Thyroid gland (tissue), 4 donors: ENCODE measurements at regions not wholly inside any gene's neighbourhood (a gene's known extent, or its start where the extent isn't known, plus 50 kb on each side); places are given as distances from the start of the nearest gene placed in this dataset.

Experiments used
- DNase-seq, 2 donors: peaks; one replicate each; pipeline ENCODE4 v3.0.0-alpha.2; 2019
- H3K27ac ChIP-seq, 3 donors: fragments of 200-600 bp; sonication (generic); 1 replicate in 2 of 3; 2 replicates in 1 of 3; pipeline ENCODE4 v1.5.1; 2016 to 2019; ENCODE audit warnings: mild to moderate bottlenecking in 1 of 3, moderate library complexity in 1 of 3
- H3K27me3 ChIP-seq: fragments of 200-600 bp; sonication (generic); one replicate; pipeline ENCODE4 v1.5.1; 2019
- H3K36me3 ChIP-seq, 2 donors: fragments of 200-600 bp; sonication (generic); one replicate each; pipeline ENCODE4 v1.5.1; 2016 to 2019
- H3K4me1 ChIP-seq, 2 donors: fragments of 200-600 bp; sonication (generic); one replicate each; pipeline ENCODE4 v1.5.1; 2017 to 2019
- H3K4me3 ChIP-seq, 3 donors: fragments of 200-600 bp; sonication (generic); replicated peaks in 1 of 3; 1 replicate in 2 of 3; 2 replicates in 1 of 3; pipeline ENCODE4 v1.5.1; 2016; ENCODE audit warnings: mild to moderate bottlenecking in 1 of 3
- H3K9me3 ChIP-seq: fragments of 200-600 bp; sonication (generic); one replicate; pipeline ENCODE4 v1.5.1; 2017
- POLR2A ChIP-seq, 2 donors: fragments of 450-650 bp; IDR thresholded peaks; one replicate each; pipeline ENCODE4 v1.6.1; 2017; ENCODE audit warnings: antibody characterized with exemption in 2 of 2, mild to moderate bottlenecking in 2 of 2, moderate library complexity in 1 of 2
- WGBS, 2 donors: methylation state at CpG; one replicate each; pipeline ENCODE4 v1.1.5; 2017; 5-methylcytosine and 5-hydroxymethylcytosine counted together
- intact Hi-C: fragments of 100-400 bp; cut with DNase I; formaldehyde crosslinking; loops from one replicate; pipeline ENCODE4 v1.15.1; 2023
- TF ChIP-seq, protein P1 (sequence below), 6 experiments: fragments of 200-600 bp in 3 of 6; fragments of 450-650 bp in 3 of 6; sonication (generic) in 3 of 6; IDR thresholded peaks; one replicate each; pipeline ENCODE4 v1.5.1; 2016 to 2019; ENCODE audit warnings: antibody characterized with exemption in 6 of 6, mild to moderate bottlenecking in 2 of 6, inconsistent platforms in 1 of 6, moderate library complexity in 1 of 6

DNA sequence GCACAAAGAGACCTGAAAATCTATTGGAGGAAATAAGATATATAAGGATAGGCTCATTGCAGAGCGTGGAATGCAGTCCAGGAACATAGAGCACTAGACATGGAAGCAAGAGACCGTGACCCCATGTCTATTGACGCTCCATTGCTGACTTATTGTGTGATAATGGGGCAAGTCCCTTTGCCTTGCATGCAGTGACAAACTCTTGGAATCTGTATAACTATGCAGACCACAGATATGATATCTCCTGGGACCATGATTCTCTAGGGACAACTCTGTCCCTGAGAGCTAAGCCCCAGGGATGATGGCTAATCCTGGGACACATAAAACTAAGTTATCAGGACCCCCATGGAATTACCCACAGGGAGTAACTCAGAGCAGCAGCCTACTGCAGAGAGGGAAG lies 73.1 kb upstream of the PRDX6 start:
- no peak overlapping the region for H3K4me3 ChIP-seq
- no peaks in the 10 kb centered on the region for H3K4me1 ChIP-seq
- TF ChIP-seq, protein P1, sequence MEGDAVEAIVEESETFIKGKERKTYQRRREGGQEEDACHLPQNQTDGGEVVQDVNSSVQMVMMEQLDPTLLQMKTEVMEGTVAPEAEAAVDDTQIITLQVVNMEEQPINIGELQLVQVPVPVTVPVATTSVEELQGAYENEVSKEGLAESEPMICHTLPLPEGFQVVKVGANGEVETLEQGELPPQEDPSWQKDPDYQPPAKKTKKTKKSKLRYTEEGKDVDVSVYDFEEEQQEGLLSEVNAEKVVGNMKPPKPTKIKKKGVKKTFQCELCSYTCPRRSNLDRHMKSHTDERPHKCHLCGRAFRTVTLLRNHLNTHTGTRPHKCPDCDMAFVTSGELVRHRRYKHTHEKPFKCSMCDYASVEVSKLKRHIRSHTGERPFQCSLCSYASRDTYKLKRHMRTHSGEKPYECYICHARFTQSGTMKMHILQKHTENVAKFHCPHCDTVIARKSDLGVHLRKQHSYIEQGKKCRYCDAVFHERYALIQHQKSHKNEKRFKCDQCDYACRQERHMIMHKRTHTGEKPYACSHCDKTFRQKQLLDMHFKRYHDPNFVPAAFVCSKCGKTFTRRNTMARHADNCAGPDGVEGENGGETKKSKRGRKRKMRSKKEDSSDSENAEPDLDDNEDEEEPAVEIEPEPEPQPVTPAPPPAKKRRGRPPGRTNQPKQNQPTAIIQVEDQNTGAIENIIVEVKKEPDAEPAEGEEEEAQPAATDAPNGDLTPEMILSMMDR (IDR thresholded peaks at IDR 0.05) = no peak
- no peak for TF ChIP-seq POLR2A (IDR thresholded peaks at IDR 0.05)
- H3K27me3 ChIP-seq = no peaks in the 10 kb centered on the region
- DNase-seq = no peak
- no peaks in the 10 kb centered on the region for H3K36me3 ChIP-seq
- H3K27ac ChIP-seq = no peak overlapping the region
- 93 to 96% methylated on average over 3 of the region's 3 CpGs for WGBS, 2 donors
- intact Hi-C loops = no loop called here
- no peaks in the 10 kb centered on the region for H3K9me3 ChIP-seq

GRCh38 chr1:173405281-173405680 lies 71.9 kb upstream of the PRDX6 start:
- no peak overlapping the region for H3K27ac ChIP-seq
- DNase-seq = no peak
- intact Hi-C loops = no loop called here
- TF ChIP-seq, protein P1 (IDR thresholded peaks at IDR 0.05) = no peak
- H3K4me3 ChIP-seq = no peak overlapping the region
- H3K36me3 ChIP-seq = no peaks in the 10 kb centered on the region
- H3K27me3 ChIP-seq = no peaks in the 10 kb centered on the region
- H3K9me3 ChIP-seq = no peaks in the 10 kb centered on the region
- no peaks in the 10 kb centered on the region for H3K4me1 ChIP-seq

GRCh38 chr1:173405834-173406233 lies 71.3 kb upstream of the PRDX6 start:
- H3K27ac ChIP-seq = no peak overlapping the region
- intact Hi-C loops = no loop called here
- no peaks in the 10 kb centered on the region for H3K9me3 ChIP-seq
- no peaks in the 10 kb centered on the region for H3K36me3 ChIP-seq
- DNase-seq = no peak
- no peak overlapping the region for H3K4me3 ChIP-seq
- no peaks in the 10 kb centered on the region for H3K27me3 ChIP-seq
- 91 to 92% methylated on average over 3 of the region's 3 CpGs for WGBS, 2 donors
- no peaks in the 10 kb centered on the region for H3K4me1 ChIP-seq
- no peak for TF ChIP-seq POLR2A (IDR thresholded peaks at IDR 0.05)
- TF ChIP-seq, protein P1 (IDR thresholded peaks at IDR 0.05) = no peak

DNA sequence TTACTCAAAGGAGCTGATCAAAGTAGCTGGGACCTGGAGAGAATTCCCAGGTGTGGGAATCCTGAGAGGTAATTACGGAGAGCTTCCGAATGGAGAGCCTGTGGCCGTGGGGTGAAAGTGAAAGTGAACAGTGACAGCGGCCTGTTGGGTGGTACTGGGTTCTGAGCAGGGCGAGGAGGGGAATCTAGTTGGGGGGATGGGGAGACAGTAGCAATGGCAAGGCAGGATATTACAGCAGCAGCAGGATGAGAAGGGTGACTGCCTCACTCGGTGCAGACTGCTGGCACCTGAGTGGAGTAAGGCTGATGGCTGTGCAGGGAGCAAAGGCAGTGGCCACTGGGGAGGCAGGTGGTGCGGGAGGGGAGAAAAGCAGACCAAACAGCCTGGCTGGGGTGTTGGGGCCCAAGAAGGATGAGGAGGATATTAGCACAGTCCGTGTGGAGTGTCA lies 70.3 kb upstream of the PRDX6 start:
- Histone ChIP-seq H3K36me3 (no peaks in the 10 kb centered on the region), H3K27me3 (no peaks in the 10 kb centered on the region), H3K9me3 (no peaks in the 10 kb centered on the region), H3K27ac (no peak overlapping the region), H3K4me3 (no peak overlapping the region), H3K4me1 (no peaks in the 10 kb centered on the region)
- no peak for TF ChIP-seq POLR2A (IDR thresholded peaks at IDR 0.05)
- TF ChIP-seq, protein P1 (IDR thresholded peaks at IDR 0.05) = no peak
- intact Hi-C loops = no loop called here
- DNase-seq = no peak
- 63 to 77% methylated on average over 8 of the region's 8 CpGs for WGBS, 2 donors

DNA sequence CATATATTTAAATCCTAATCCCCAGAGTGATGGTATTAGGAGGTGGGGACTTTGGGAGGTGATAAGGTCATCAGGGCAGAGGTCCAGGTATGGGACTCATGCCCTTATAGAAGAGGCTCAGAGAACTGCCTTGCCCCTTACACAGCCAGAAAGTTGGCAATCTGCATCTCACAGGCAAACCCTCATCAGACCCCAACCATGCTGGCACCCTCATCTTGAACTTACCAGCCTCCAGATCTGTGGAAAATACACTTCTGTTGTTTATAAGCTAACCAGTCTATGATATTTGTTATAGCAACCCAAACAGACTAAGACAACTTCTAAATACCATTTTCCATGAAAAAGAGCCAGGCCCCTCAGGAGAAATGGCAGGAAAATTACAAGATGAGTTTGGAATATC lies 69.3 kb upstream of the PRDX6 start:
- intact Hi-C loops = no loop called here
- DNase-seq = no peak
- no peak overlapping the region for H3K4me3 ChIP-seq

More for the DNA sequence above, 69.3 kb upstream of the PRDX6 start:
- Histone ChIP-seq H3K27me3 (no peaks in the 10 kb centered on the region), H3K36me3 (no peaks in the 10 kb centered on the region), H3K9me3 (no peaks in the 10 kb centered on the region), H3K4me1 (no peaks in the 10 kb centered on the region), H3K27ac (no peak overlapping the region)
- TF ChIP-seq POLR2A (IDR thresholded peaks at IDR 0.05) = no peak
- TF ChIP-seq, protein P1 (IDR thresholded peaks at IDR 0.05) = no peak
